ENCODE measurements at regions not wholly inside any gene's neighbourhood (a gene's known extent, or its start where the extent isn't known, plus 50 kb on each side); places are given as distances from the start of the nearest gene placed in this dataset.

DNA sequence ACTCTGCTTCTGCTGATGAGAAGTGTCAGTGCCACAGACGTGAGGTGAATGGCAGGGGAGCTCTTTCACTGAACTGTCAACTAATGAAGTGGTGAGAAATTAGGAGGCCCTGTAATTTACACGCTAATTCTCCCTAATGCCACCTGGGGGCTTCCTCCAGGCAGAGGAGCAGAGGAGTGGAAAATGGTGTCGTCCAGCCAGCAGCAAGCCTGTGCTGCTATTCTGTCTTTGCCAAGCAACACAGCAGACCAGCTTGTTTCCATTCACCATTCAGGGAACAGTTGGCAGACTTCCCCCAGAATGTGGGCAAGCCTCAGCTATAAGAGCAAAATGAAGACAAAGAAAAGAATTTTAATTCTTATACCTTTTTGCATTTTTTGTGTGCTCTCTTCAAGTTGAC, 245.2 kb upstream of the TET2 start:
- TF ChIP-seq CTCF (IDR thresholded peaks at IDR 0.05; ENCODE audit: borderline replicate concordance, extremely low read depth, low read length, poor library complexity, severe bottlenecking) (no peak), EZH2 (IDR thresholded peaks at IDR 0.05; ENCODE audit: borderline replicate concordance, low read depth, low read length, severe bottlenecking) (no peak)

All from DND-41 (cell line).